ENCODE measurements at regions not wholly inside any gene's neighbourhood (a gene's known extent, or its start where the extent isn't known, plus 50 kb on each side); places are given as distances from the start of the nearest gene placed in this dataset.

DNA sequence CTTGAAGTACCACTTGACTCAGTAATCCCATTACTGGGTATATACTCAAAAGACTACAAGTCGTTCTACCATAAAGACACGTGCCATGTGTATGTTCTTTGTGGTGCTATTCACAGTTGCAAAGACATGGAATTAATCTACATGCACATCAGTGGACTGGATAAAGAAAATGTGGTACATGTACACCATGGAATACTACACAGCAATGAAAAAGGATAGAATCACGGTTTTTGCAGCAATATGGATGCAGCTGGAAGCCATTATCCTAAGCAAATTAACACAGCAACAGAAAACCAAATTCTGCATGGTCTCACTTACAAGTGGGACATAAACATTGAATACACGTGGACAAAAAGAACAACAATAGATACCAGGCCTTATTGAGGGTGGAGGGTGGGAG lies 583.4 kb upstream of the CELF2 start:
- Histone ChIP-seq H3K9me3 (replicated peaks; ENCODE audit: control insufficient read depth, insufficient read depth, low read length) (no peaks in the 10 kb centered on the region), H3K27ac (ENCODE audit: insufficient read depth, low read depth, low read length) (no peak overlapping the region), H3K4me1 (ENCODE audit: control insufficient read depth, extremely low read depth, insufficient read depth, low read length) (no peaks in the 10 kb centered on the region), H2AFZ (ENCODE audit: low read depth, low read length) (no peak overlapping the region), H4K20me1 (replicated peaks; ENCODE audit: control insufficient read depth, extremely low read depth, insufficient read depth, low read length) (no peaks in the 10 kb centered on the region), H3K36me3 (ENCODE audit: control insufficient read depth in 2 of 2, extremely low read depth in 1 of 2, insufficient read depth in 2 of 2, low read length in 2 of 2) (no peaks in the 10 kb centered on the region), H3K79me2 (ENCODE audit: control insufficient read depth, insufficient read depth, low read length) (no peaks in the 10 kb centered on the region), H3K4me3 (replicated peaks in 1 of 3; ENCODE audit: insufficient read depth in 1 of 3, low read depth in 1 of 3, low read length in 3 of 3) (no peak overlapping the region), H3K27me3 (ENCODE audit: control insufficient read depth in 2 of 2, insufficient read depth in 2 of 2, low read length in 2 of 2) (no peaks in the 10 kb centered on the region), H3K9ac (replicated peaks; ENCODE audit: extremely low read depth, insufficient read depth, low read length) (no peak overlapping the region), H3K4me2 (ENCODE audit: insufficient read depth, low read length) (no peak overlapping the region), H3K9me1 (replicated peaks; ENCODE audit: control insufficient read depth, extremely low read depth, insufficient read depth, low read length) (no peaks in the 10 kb centered on the region)
- CTCF ChIA-PET = no interaction called here
- DNase-seq (ENCODE audit: low read depth, low spot score) (no peak), FAIRE-seq (no peak)
- POLR2A ChIA-PET = interaction anchor here (0.7 kb wide), 1 partner anchor 493 kb away, joined by 5 read pairs; no protein-coding TSS in a partner anchor
- intact Hi-C loops (cut with micrococcal nuclease) (no loop called here), dilution Hi-C loops (cut with MboI; ENCODE audit: extremely low pct_ligation_motif_present, low sequenced_read_pairs) (no loop called here)
- no TSS peak for BruUV-seq (replicated peaks)
- TF ChIP-seq MYC (IDR thresholded peaks at IDR 0.05; ENCODE audit: low read depth, low read length) (no peak), JUN (IDR thresholded peaks at IDR 0.05; ENCODE audit: borderline replicate concordance, insufficient read depth, insufficient read length, low read depth) (no peak), GATA2 (IDR thresholded peaks at IDR 0.05; ENCODE audit: insufficient read depth, insufficient read length, low read depth, low read length) (no peak), POLR2AphosphoS5 (IDR thresholded peaks at IDR 0.05; ENCODE audit: insufficient read depth, low read depth, low read length) (no peak), FOS (IDR thresholded peaks at IDR 0.05; ENCODE audit: borderline replicate concordance, insufficient read depth, low read length) (no peak), EZH2 (IDR thresholded peaks at IDR 0.05; ENCODE audit: borderline replicate concordance, low read depth, low read length, severe bottlenecking) (no peak), POLR2A (IDR thresholded peaks at IDR 0.05; ENCODE audit: low read depth, low read length) (no peak)
- TF ChIP-seq, protein P1, sequence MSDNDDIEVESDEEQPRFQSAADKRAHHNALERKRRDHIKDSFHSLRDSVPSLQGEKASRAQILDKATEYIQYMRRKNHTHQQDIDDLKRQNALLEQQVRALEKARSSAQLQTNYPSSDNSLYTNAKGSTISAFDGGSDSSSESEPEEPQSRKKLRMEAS (IDR thresholded peaks at IDR 0.05; ENCODE audit: insufficient read depth, insufficient read length) = no peak
- TF ChIP-seq, protein P2, sequence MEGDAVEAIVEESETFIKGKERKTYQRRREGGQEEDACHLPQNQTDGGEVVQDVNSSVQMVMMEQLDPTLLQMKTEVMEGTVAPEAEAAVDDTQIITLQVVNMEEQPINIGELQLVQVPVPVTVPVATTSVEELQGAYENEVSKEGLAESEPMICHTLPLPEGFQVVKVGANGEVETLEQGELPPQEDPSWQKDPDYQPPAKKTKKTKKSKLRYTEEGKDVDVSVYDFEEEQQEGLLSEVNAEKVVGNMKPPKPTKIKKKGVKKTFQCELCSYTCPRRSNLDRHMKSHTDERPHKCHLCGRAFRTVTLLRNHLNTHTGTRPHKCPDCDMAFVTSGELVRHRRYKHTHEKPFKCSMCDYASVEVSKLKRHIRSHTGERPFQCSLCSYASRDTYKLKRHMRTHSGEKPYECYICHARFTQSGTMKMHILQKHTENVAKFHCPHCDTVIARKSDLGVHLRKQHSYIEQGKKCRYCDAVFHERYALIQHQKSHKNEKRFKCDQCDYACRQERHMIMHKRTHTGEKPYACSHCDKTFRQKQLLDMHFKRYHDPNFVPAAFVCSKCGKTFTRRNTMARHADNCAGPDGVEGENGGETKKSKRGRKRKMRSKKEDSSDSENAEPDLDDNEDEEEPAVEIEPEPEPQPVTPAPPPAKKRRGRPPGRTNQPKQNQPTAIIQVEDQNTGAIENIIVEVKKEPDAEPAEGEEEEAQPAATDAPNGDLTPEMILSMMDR (IDR thresholded peaks at IDR 0.05; ENCODE audit: extremely low read depth in 1 of 2, insufficient read depth in 1 of 2, low read depth in 1 of 2, low read length in 2 of 2) = no peak

Measured in endothelial cell of umbilical vein (primary cell).